ENCODE measurements at regions not wholly inside any gene's neighbourhood (a gene's known extent, or its start where the extent isn't known, plus 50 kb on each side); places are given as distances from the start of the nearest gene placed in this dataset.

DNA sequence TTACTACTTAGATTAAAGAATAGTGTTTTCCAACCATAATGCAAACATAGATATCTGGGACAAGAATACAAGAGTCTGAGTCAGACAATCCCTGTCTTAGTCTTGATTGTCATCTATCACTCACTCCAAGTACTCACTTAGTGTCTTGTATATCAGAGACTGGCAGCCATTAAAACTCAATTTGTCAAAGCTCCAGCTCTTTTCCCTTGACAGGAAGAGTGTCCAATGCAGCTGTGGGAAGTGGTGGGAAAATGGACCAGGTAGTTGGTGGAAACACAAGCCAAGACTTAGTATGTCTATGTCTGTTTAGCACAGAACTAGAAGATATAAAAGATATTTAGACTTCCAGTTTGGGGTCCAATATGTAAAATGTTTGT is 271.6 kb upstream of the CLEC14A start:
- ChIA-PET POLR2A (no interaction called here), CTCF (no interaction called here)
- intact Hi-C loops (cut with micrococcal nuclease; ENCODE audit: unreplicated experiment), result no loop called here
- in situ Hi-C loops (cut with HindIII; ENCODE audit: low pct_unique_long_range_greater_than_20kb, low sequenced_read_pairs), result no loop called here
- DNase-seq (ENCODE audit: low read depth, low spot score) (no peak), ATAC-seq (no peak)
- BruUV-seq (replicated peaks), result no TSS peak
- Histone ChIP-seq H3K9me3 (ENCODE audit: control insufficient read depth, insufficient read depth, low read depth, low read length) (no peaks in the 10 kb centered on the region), H3K36me3 (ENCODE audit: control insufficient read depth, insufficient read depth, low read length) (no peaks in the 10 kb centered on the region), H3K4me3 (ENCODE audit: low read depth in 2 of 2, low read length in 2 of 2) (no peak overlapping the region), H3K27me3 (ENCODE audit: control insufficient read depth, insufficient read depth, low read length) (no peaks in the 10 kb centered on the region), H3K4me1 (ENCODE audit: control insufficient read depth, insufficient read depth, low read length) (no peaks in the 10 kb centered on the region), H3K27ac (ENCODE audit: low read length) (no peak overlapping the region)
- TF ChIP-seq SIN3A (IDR thresholded peaks at IDR 0.05; ENCODE audit: borderline replicate concordance, insufficient read depth, low read depth, low read length), result no peak
- no peak for TF ChIP-seq POLR2AphosphoS5 (IDR thresholded peaks at IDR 0.05; ENCODE audit: low read depth, low read length)
- TF ChIP-seq TCF7L2 (IDR thresholded peaks at IDR 0.05; ENCODE audit: low read depth, low read length), result no peak
- TF ChIP-seq, protein P1, sequence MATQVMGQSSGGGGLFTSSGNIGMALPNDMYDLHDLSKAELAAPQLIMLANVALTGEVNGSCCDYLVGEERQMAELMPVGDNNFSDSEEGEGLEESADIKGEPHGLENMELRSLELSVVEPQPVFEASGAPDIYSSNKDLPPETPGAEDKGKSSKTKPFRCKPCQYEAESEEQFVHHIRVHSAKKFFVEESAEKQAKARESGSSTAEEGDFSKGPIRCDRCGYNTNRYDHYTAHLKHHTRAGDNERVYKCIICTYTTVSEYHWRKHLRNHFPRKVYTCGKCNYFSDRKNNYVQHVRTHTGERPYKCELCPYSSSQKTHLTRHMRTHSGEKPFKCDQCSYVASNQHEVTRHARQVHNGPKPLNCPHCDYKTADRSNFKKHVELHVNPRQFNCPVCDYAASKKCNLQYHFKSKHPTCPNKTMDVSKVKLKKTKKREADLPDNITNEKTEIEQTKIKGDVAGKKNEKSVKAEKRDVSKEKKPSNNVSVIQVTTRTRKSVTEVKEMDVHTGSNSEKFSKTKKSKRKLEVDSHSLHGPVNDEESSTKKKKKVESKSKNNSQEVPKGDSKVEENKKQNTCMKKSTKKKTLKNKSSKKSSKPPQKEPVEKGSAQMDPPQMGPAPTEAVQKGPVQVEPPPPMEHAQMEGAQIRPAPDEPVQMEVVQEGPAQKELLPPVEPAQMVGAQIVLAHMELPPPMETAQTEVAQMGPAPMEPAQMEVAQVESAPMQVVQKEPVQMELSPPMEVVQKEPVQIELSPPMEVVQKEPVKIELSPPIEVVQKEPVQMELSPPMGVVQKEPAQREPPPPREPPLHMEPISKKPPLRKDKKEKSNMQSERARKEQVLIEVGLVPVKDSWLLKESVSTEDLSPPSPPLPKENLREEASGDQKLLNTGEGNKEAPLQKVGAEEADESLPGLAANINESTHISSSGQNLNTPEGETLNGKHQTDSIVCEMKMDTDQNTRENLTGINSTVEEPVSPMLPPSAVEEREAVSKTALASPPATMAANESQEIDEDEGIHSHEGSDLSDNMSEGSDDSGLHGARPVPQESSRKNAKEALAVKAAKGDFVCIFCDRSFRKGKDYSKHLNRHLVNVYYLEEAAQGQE (IDR thresholded peaks at IDR 0.05; ENCODE audit: insufficient read depth in 1 of 2, low read depth in 2 of 2, low read length in 1 of 2), result no peak
- TF ChIP-seq, protein P2, sequence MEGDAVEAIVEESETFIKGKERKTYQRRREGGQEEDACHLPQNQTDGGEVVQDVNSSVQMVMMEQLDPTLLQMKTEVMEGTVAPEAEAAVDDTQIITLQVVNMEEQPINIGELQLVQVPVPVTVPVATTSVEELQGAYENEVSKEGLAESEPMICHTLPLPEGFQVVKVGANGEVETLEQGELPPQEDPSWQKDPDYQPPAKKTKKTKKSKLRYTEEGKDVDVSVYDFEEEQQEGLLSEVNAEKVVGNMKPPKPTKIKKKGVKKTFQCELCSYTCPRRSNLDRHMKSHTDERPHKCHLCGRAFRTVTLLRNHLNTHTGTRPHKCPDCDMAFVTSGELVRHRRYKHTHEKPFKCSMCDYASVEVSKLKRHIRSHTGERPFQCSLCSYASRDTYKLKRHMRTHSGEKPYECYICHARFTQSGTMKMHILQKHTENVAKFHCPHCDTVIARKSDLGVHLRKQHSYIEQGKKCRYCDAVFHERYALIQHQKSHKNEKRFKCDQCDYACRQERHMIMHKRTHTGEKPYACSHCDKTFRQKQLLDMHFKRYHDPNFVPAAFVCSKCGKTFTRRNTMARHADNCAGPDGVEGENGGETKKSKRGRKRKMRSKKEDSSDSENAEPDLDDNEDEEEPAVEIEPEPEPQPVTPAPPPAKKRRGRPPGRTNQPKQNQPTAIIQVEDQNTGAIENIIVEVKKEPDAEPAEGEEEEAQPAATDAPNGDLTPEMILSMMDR (IDR thresholded peaks at IDR 0.05), result no peak

DNA sequence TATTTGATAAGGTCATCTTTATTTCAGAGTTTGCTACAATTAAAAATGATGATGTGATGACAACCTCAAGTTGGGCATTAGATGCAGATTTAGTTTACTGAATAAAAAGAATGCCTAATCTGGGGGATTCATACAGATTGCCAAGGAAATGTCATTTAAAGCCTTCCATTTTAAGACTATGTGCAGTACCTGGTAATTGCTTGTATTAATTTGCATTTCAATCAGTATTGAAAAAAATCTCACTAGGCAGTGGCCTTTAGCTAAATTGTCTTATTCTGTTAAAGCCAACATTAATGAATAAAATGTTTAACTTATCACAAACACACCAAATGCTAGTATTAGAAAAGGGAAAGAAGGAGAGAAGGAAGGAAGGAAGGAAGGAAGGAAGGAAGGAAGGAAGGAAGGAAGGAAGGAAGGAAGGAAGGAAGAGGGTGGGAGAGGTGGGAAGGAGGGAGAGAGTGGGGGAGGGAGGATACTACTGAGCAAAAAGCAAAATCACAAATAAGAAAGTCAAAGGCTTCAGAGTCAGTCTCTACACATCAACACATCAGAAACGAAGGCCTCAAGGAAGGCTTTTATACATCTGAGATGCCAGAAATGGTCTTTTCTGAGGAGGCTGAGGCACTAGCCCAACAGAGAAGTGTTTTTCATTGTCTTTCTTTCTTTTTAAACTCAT is 271.1 kb upstream of the CLEC14A start:
- POLR2A ChIA-PET, result no interaction called here
- no TSS peak for BruUV-seq (replicated peaks)
- no peaks in the 10 kb centered on the region for H3K4me1 ChIP-seq (ENCODE audit: control insufficient read depth, insufficient read depth, low read length)
- CTCF ChIA-PET, result no interaction called here
- H3K4me3 ChIP-seq (ENCODE audit: low read depth in 2 of 2, low read length in 2 of 2), result no peak overlapping the region
- no peaks in the 10 kb centered on the region for H3K36me3 ChIP-seq (ENCODE audit: control insufficient read depth, insufficient read depth, low read length)
- no peak overlapping the region for H3K27ac ChIP-seq (ENCODE audit: low read length)
- H3K27me3 ChIP-seq (ENCODE audit: control insufficient read depth, insufficient read depth, low read length), result no peaks in the 10 kb centered on the region
- DNase-seq (ENCODE audit: low read depth, low spot score), result no peak
- H3K9me3 ChIP-seq (ENCODE audit: control insufficient read depth, insufficient read depth, low read depth, low read length), result no peaks in the 10 kb centered on the region
- in situ Hi-C loops (cut with HindIII; ENCODE audit: low pct_unique_long_range_greater_than_20kb, low sequenced_read_pairs) (no loop called here), intact Hi-C loops (cut with micrococcal nuclease; ENCODE audit: unreplicated experiment) (no loop called here)
- no peak for ATAC-seq
- TF ChIP-seq, protein P2 (IDR thresholded peaks at IDR 0.05), result no peak
- TF ChIP-seq, protein P1 (IDR thresholded peaks at IDR 0.05; ENCODE audit: insufficient read depth in 1 of 2, low read depth in 2 of 2, low read length in 1 of 2), result no peak

Measured in Panc1 (cell line).